DND-41 (cell line): ENCODE measurements at regions not wholly inside any gene's neighbourhood (a gene's known extent, or its start where the extent isn't known, plus 50 kb on each side); places are given as distances from the start of the nearest gene placed in this dataset.

Source experiments
- ATAC-seq: fragments of 200-7000 bp; cut with Tn5 transposase; 3 replicates; pipeline ENCODE4 v1.9.1; 2021; ENCODE audit warnings: low read depth; ENCODE audit not compliant: insufficient read depth
- DNase-seq: peaks from one replicate; pipeline ENCODE4 v3.0.0-alpha.2; 2020
- H2AFZ ChIP-seq: 2 replicates; pipeline ENCODE4 v1.6.0; 2012; ENCODE audit warnings: low read depth, low read length
- H3K27ac ChIP-seq: 2 replicates; pipeline ENCODE4 v1.5.1; 2012; ENCODE audit warnings: low read length, inconsistent platforms
- H3K27me3 ChIP-seq: fragments of 200-600 bp; sonication (generic); 2 replicates; pipeline ENCODE4 v1.6.0; 2012; ENCODE audit warnings: low read length, mild to moderate bottlenecking, inconsistent platforms; ENCODE audit not compliant: insufficient read depth, poor library complexity
- H3K36me3 ChIP-seq: 2 replicates; pipeline ENCODE4 v1.5.1; 2012; ENCODE audit warnings: low read length, inconsistent platforms; ENCODE audit not compliant: insufficient read depth
- H3K4me1 ChIP-seq: 2 replicates; pipeline ENCODE4 v1.5.1; 2012; ENCODE audit warnings: mild to moderate bottlenecking, low read length; ENCODE audit not compliant: insufficient read depth
- H3K4me2 ChIP-seq: 2 replicates; pipeline ENCODE4 v1.6.0; 2012; ENCODE audit warnings: mild to moderate bottlenecking, moderate library complexity, low read length, inconsistent platforms; ENCODE audit not compliant: insufficient read depth
- H3K4me3 ChIP-seq, 2 experiments: fragments of 200-600 bp in 1 of 2; shearing (Covaris generic) in 1 of 2; 2 replicates each; pipeline ENCODE4 v1.5.1; 2012 to 2016; ENCODE audit warnings: inconsistent platforms in 2 of 2, low read length in 2 of 2, mild to moderate bottlenecking in 2 of 2, low read depth in 1 of 2, moderate library complexity in 1 of 2
- H3K79me2 ChIP-seq: 2 replicates; pipeline ENCODE4 v1.6.0; 2012; ENCODE audit warnings: low read length, inconsistent platforms; ENCODE audit not compliant: insufficient read depth
- H3K9ac ChIP-seq: 2 replicates; pipeline ENCODE4 v1.6.0; 2012; ENCODE audit warnings: low read depth, mild to moderate bottlenecking, inconsistent platforms, low read length, moderate library complexity
- H3K9me3 ChIP-seq: 2 replicates; pipeline ENCODE4 v1.5.1; 2012; ENCODE audit warnings: low read length, moderate library complexity, mild to moderate bottlenecking, inconsistent platforms; ENCODE audit not compliant: insufficient read depth, severe bottlenecking
- H4K20me1 ChIP-seq: 2 replicates; pipeline ENCODE4 v1.6.0; 2012; ENCODE audit warnings: low read length; ENCODE audit not compliant: insufficient read depth
- EZH2 ChIP-seq: IDR thresholded peaks from 3 replicates; pipeline ENCODE4 v1.6.1; 2012; ENCODE audit warnings: borderline replicate concordance, low read depth, mild to moderate bottlenecking, moderate library complexity, low read length, inconsistent platforms; ENCODE audit not compliant: severe bottlenecking
- TF ChIP-seq, protein P1 (sequence below): IDR thresholded peaks from 2 replicates; pipeline ENCODE4 v1.5.1; 2012; ENCODE audit warnings: borderline replicate concordance, low read length, moderate library complexity, mild to moderate bottlenecking; ENCODE audit not compliant: poor library complexity, severe bottlenecking; ENCODE audit errors: extremely low read depth

DNA sequence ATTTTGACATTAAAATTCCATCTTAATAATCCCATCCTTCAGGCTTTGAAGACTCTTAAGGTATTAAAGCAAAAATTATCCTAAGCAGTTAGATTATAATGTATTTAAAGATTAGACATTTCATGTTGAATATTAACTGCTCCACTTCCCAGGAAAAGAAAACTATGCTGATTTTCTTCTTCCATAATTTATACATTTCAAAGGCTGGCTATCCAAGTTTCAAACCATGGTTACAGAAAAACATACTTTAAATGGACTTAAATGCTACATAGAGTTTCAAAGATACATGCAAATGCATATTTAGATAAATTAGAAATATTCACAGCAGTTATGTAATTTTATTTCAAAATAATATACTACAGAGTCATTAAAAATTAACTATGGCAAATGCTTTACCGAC lies 1505.6 kb upstream of the ZEB2 start:
- Histone ChIP-seq H4K20me1 (no peaks in the 10 kb centered on the region), H3K9ac (no peak overlapping the region), H3K79me2 (no peaks in the 10 kb centered on the region), H3K4me3 (no peak overlapping the region), H3K27ac (no peak overlapping the region), H3K4me2 (no peak overlapping the region), H3K4me1 (no peaks in the 10 kb centered on the region), H3K9me3 (no peaks in the 10 kb centered on the region), H3K36me3 (no peaks in the 10 kb centered on the region), H3K27me3 (no peaks in the 10 kb centered on the region), H2AFZ (no peak overlapping the region)
- ATAC-seq = no peak
- TF ChIP-seq EZH2 = no peak
- TF ChIP-seq, protein P1, sequence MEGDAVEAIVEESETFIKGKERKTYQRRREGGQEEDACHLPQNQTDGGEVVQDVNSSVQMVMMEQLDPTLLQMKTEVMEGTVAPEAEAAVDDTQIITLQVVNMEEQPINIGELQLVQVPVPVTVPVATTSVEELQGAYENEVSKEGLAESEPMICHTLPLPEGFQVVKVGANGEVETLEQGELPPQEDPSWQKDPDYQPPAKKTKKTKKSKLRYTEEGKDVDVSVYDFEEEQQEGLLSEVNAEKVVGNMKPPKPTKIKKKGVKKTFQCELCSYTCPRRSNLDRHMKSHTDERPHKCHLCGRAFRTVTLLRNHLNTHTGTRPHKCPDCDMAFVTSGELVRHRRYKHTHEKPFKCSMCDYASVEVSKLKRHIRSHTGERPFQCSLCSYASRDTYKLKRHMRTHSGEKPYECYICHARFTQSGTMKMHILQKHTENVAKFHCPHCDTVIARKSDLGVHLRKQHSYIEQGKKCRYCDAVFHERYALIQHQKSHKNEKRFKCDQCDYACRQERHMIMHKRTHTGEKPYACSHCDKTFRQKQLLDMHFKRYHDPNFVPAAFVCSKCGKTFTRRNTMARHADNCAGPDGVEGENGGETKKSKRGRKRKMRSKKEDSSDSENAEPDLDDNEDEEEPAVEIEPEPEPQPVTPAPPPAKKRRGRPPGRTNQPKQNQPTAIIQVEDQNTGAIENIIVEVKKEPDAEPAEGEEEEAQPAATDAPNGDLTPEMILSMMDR = no peak
- no peak for DNase-seq

DNA sequence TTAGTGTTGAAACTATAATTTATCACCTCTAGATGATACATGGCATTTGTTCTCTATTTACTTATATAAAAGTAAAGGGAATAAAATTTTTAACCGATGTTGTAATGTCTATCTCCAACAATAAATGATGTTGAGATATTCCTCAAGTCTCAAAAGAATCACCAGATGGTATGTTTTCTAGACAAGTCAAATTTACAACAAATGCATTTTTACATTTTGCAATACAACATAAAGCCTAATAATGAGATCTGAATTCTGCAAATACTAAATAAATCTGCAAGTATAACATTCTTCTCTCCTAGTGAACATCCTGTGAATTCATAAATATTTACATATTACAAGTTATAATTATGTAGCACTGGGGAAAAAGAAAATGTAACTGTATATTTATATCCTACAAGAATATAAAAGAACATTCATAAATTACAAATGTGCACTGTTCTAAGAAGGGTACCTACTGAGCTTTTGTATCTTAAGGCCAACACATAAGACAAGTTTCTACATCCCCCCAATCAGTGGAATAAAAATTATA lies 1504.4 kb upstream of the ZEB2 start:
- Histone ChIP-seq H4K20me1 (no peaks in the 10 kb centered on the region), H2AFZ (no peak overlapping the region), H3K36me3 (no peaks in the 10 kb centered on the region), H3K4me1 (no peaks in the 10 kb centered on the region), H3K27ac (no peak overlapping the region), H3K4me2 (no peak overlapping the region), H3K4me3 (no peak overlapping the region), H3K9ac (no peak overlapping the region), H3K79me2 (no peaks in the 10 kb centered on the region), H3K27me3 (no peaks in the 10 kb centered on the region), H3K9me3 (no peaks in the 10 kb centered on the region)
- no peak for ATAC-seq
- DNase-seq = no peak
- TF ChIP-seq EZH2 = no peak
- TF ChIP-seq, protein P1 = no peak

DNA sequence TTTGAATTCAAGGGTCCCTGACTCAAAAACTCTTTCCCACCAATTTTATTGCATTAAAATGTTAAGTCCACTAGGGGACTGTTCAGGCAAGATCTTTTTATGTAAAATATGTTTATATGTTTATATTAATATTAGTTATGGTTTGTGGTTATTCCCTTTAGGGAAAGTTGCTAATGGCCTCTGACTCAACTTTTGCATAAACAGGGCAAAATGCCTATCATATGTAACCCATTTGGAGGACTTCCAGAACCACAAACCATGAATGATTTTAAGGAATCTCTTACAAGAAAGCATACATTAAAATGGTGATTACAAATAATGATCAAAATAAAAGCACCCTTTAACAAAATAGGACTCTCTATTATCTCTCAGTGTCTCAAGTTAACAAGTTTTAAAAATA lies 1484.5 kb upstream of the ZEB2 start:
- H3K9ac ChIP-seq = no peak overlapping the region
- H3K79me2 ChIP-seq = no peaks in the 10 kb centered on the region
- H3K9me3 ChIP-seq = no peaks in the 10 kb centered on the region
- H3K4me2 ChIP-seq = no peak overlapping the region
- TF ChIP-seq, protein P1 = no peak
- TF ChIP-seq EZH2 = no peak
- H3K4me1 ChIP-seq = no peaks in the 10 kb centered on the region
- ATAC-seq = no peak
- H3K4me3 ChIP-seq = no peak overlapping the region
- no peak overlapping the region for H2AFZ ChIP-seq
- no peak overlapping the region for H3K27ac ChIP-seq
- no peaks in the 10 kb centered on the region for H3K36me3 ChIP-seq
- no peak for DNase-seq
- H3K27me3 ChIP-seq = no peaks in the 10 kb centered on the region
- H4K20me1 ChIP-seq = no peaks in the 10 kb centered on the region

DNA sequence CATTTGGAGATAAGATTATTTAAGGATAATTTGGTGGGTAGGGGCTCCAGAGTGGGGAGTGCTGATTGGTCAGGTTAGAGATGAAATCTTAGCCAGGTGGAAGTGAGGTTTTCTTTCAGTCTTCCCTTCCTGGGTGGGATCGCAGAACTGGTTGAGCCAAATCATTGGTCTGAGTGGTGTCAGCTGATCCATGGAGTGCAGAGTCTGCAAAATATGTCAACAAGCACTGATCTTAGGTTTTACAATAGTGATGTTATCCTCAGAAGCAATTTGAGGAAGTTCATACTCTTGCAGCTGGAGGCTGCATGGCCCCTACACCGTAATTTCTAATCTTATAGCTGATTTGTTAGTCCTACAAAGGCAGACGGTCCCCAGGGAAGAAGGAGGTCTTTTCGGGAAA lies 1483.4 kb upstream of the ZEB2 start:
- ATAC-seq = no peak
- H3K4me2 ChIP-seq = no peak overlapping the region
- no peak overlapping the region for H2AFZ ChIP-seq
- H3K79me2 ChIP-seq = no peaks in the 10 kb centered on the region
- H3K9ac ChIP-seq = no peak overlapping the region
- TF ChIP-seq EZH2 = no peak
- TF ChIP-seq, protein P1 = no peak
- no peak for DNase-seq
- H3K4me1 ChIP-seq = no peaks in the 10 kb centered on the region
- H3K27ac ChIP-seq = no peak overlapping the region
- no peaks in the 10 kb centered on the region for H3K36me3 ChIP-seq
- no peaks in the 10 kb centered on the region for H4K20me1 ChIP-seq
- H3K4me3 ChIP-seq = no peak overlapping the region
- no peaks in the 10 kb centered on the region for H3K27me3 ChIP-seq
- H3K9me3 ChIP-seq = no peaks in the 10 kb centered on the region
